Osteoblast (primary cell): ENCODE measurements at regions not wholly inside any gene's neighbourhood (a gene's known extent, or its start where the extent isn't known, plus 50 kb on each side); places are given as distances from the start of the nearest gene placed in this dataset.
"Not testable (repeated sequence)": the region's sequence is repeated elsewhere in the genome, so short reads cannot be mapped to it uniquely, and the experiment has no call there.

Experiments used
- DNase-seq: peaks from one replicate; pipeline ENCODE4 v3.0.0; 2011; ENCODE audit warnings: low spot score, mixed read lengths; ENCODE audit not compliant: insufficient read length; ENCODE audit errors: missing footprints
- H2AFZ ChIP-seq: 2 replicates; pipeline ENCODE4 v1.6.0; 2011; ENCODE audit warnings: mild to moderate bottlenecking, low read length
- H3K27ac ChIP-seq: 2 replicates; pipeline ENCODE4 v1.5.1; 2011; ENCODE audit warnings: mild to moderate bottlenecking, low read depth, low read length, moderate library complexity
- H3K27me3 ChIP-seq: 2 replicates; pipeline ENCODE4 v1.6.0; 2012; ENCODE audit warnings: mild to moderate bottlenecking, control low read depth, inconsistent platforms, low read length, moderate library complexity; ENCODE audit not compliant: insufficient read depth
- H3K36me3 ChIP-seq: 2 replicates; pipeline ENCODE4 v1.5.1; 2011; ENCODE audit warnings: mild to moderate bottlenecking, low read length, control low read depth, moderate library complexity; ENCODE audit not compliant: insufficient read depth
- H3K4me1 ChIP-seq: 2 replicates; pipeline ENCODE4 v1.5.1; 2011; ENCODE audit warnings: mild to moderate bottlenecking, low read length, control low read depth, moderate library complexity; ENCODE audit not compliant: insufficient read depth
- H3K4me2 ChIP-seq: 2 replicates; pipeline ENCODE4 v1.6.0; 2011; ENCODE audit warnings: mild to moderate bottlenecking, low read length; ENCODE audit not compliant: insufficient read depth
- H3K4me3 ChIP-seq: fragments of 200-600 bp; sonication (generic); 3 replicates; pipeline ENCODE4 v1.5.1; 2012; ENCODE audit warnings: mild to moderate bottlenecking, low read length, inconsistent platforms; ENCODE audit not compliant: insufficient read depth
- H3K79me2 ChIP-seq: 2 replicates; pipeline ENCODE4 v1.6.0; 2012; ENCODE audit warnings: mild to moderate bottlenecking, low read length, control low read depth, inconsistent platforms; ENCODE audit not compliant: insufficient read depth
- H3K9me3 ChIP-seq: 2 replicates; pipeline ENCODE4 v1.5.1; 2011; ENCODE audit warnings: low read depth, low read length, control low read depth
- H4K20me1 ChIP-seq: 2 replicates; pipeline ENCODE4 v1.6.0; 2012; ENCODE audit warnings: mild to moderate bottlenecking, low read length, control low read depth; ENCODE audit not compliant: insufficient read depth
- TF ChIP-seq, protein P1 (sequence below): IDR thresholded peaks from 2 replicates; pipeline ENCODE4 v1.5.1; 2011; ENCODE audit warnings: mild to moderate bottlenecking, low read depth, low read length, moderate library complexity; ENCODE audit errors: extremely low read depth

GRCh38 chr19:29887442-29887855, 54.6 kb upstream of the URI1 start:
- H3K4me3 ChIP-seq: no peak overlapping the region
- no peaks in the 10 kb centered on the region for H4K20me1 ChIP-seq
- DNase-seq: no peak
- no peaks in the 10 kb centered on the region for H3K27me3 ChIP-seq
- H3K9me3 ChIP-seq: no peaks in the 10 kb centered on the region
- no peak overlapping the region for H2AFZ ChIP-seq
- H3K4me1 ChIP-seq: peaks cover 3% of the 10 kb centered on the region
- H3K79me2 ChIP-seq: no peaks in the 10 kb centered on the region
- TF ChIP-seq, protein P1, sequence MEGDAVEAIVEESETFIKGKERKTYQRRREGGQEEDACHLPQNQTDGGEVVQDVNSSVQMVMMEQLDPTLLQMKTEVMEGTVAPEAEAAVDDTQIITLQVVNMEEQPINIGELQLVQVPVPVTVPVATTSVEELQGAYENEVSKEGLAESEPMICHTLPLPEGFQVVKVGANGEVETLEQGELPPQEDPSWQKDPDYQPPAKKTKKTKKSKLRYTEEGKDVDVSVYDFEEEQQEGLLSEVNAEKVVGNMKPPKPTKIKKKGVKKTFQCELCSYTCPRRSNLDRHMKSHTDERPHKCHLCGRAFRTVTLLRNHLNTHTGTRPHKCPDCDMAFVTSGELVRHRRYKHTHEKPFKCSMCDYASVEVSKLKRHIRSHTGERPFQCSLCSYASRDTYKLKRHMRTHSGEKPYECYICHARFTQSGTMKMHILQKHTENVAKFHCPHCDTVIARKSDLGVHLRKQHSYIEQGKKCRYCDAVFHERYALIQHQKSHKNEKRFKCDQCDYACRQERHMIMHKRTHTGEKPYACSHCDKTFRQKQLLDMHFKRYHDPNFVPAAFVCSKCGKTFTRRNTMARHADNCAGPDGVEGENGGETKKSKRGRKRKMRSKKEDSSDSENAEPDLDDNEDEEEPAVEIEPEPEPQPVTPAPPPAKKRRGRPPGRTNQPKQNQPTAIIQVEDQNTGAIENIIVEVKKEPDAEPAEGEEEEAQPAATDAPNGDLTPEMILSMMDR: no peak
- H3K4me2 ChIP-seq: no peak overlapping the region
- no peaks in the 10 kb centered on the region for H3K36me3 ChIP-seq
- H3K27ac ChIP-seq: no peak overlapping the region

GRCh38 chr19:29888047-29888446, 54.0 kb upstream of the URI1 start:
- not testable (repeated sequence) for H3K9me3 ChIP-seq, H3K27me3 ChIP-seq, H3K4me1 ChIP-seq, H3K4me3 ChIP-seq, H3K79me2 ChIP-seq, H3K27ac ChIP-seq, H2AFZ ChIP-seq, H3K4me2 ChIP-seq, DNase-seq, H3K36me3 ChIP-seq, H4K20me1 ChIP-seq

DNA sequence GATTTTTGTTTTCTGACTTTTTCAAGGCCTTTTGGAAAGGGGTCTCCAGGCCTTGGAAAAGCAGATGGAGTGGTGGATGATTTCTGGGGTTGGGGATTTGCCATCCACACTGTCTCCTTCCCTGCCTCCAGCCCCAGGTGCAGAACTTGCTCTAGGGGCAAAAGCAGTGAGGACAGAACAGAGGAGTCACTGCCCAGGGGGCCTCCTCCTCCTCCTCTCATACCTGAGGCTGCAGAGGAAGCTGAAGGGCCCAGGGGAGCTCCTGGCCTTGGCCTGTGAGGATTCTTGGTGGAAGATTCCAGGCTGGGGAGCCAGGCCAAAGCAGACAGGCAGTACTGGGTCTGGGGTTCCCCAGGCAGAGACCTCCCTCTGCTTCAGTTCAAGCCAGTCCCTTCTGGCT, 52.3 kb upstream of the URI1 start:
- DNase-seq: no peak
- Histone ChIP-seq H3K36me3 (no peaks in the 10 kb centered on the region), H3K79me2 (no peaks in the 10 kb centered on the region), H3K27me3 (no peaks in the 10 kb centered on the region), H3K4me3 (no peak overlapping the region), H4K20me1 (no peaks in the 10 kb centered on the region), H2AFZ (no peak overlapping the region), H3K9me3 (no peaks in the 10 kb centered on the region), H3K4me2 (no peak overlapping the region), H3K27ac (no peak overlapping the region), H3K4me1 (no peaks in the 10 kb centered on the region)
- TF ChIP-seq, protein P1: no peak

DNA sequence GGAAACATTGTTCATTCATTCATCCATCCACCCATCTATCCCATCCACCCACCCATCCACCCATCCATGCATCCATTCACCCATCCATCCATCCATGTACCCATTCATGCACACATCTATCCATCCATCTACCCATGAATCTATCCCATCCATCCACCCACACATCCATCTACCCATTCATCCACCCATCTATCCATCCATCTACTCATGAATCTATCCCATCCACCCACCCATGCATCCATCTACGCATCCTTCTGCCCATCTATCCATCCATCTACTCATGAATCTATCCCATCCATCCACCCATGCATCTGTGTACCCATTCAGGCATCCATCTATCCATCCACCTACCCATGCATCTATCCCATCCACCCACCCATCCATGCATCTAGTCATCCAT, 51.6 kb upstream of the URI1 start:
- Histone ChIP-seq H3K4me3 (no peak overlapping the region), H3K9me3 (no peaks in the 10 kb centered on the region), H4K20me1 (no peaks in the 10 kb centered on the region), H3K27me3 (no peaks in the 10 kb centered on the region), H3K27ac (no peak overlapping the region), H3K4me1 (no peaks in the 10 kb centered on the region), H2AFZ (no peak overlapping the region), H3K4me2 (no peak overlapping the region), H3K79me2 (no peaks in the 10 kb centered on the region), H3K36me3 (no peaks in the 10 kb centered on the region)
- TF ChIP-seq, protein P1: no peak
- DNase-seq: no peak
